HAP-1 (cell line): ENCODE measurements at regions not wholly inside any gene's neighbourhood (a gene's known extent, or its start where the extent isn't known, plus 50 kb on each side); places are given as distances from the start of the nearest gene placed in this dataset.
"Not testable (repeated sequence)": the region's sequence is repeated elsewhere in the genome, so short reads cannot be mapped to it uniquely, and the experiment has no call there.

Source experiments
- DNase-seq, 2 experiments: peaks; one replicate each; pipeline ENCODE4 v3.0.0-alpha.2; 2016 to 2020; ENCODE audit warnings: low spot score in 2 of 2
- H3K27me3 ChIP-seq: fragments of 250-450 bp; sonication (Bioruptor Pico); 2 replicates; pipeline ENCODE4 v1.5.1; 2020; ENCODE audit warnings: low read depth, mild to moderate bottlenecking, moderate library complexity
- H3K36me3 ChIP-seq: fragments of 250-450 bp; sonication (Bioruptor Pico); replicated peaks from 2 replicates; pipeline ENCODE4 v1.5.1; 2020; ENCODE audit warnings: mild to moderate bottlenecking
- H3K4me1 ChIP-seq: fragments of 250-450 bp; sonication (Bioruptor Pico); 2 replicates; pipeline ENCODE4 v1.5.1; 2020; ENCODE audit warnings: mild to moderate bottlenecking
- H3K4me3 ChIP-seq: fragments of 250-450 bp; sonication (Bioruptor Pico); 2 replicates; pipeline ENCODE4 v1.5.1; 2020; ENCODE audit warnings: mild to moderate bottlenecking, moderate library complexity
- H3K9me3 ChIP-seq: fragments of 250-450 bp; sonication (Bioruptor Pico); 2 replicates; pipeline ENCODE4 v1.5.1; 2020; ENCODE audit warnings: mild to moderate bottlenecking, moderate library complexity
- in situ Hi-C: fragments of 300-500 bp; cut with MboI; formaldehyde crosslinking; loops from 3 replicates; pipeline ENCODE4 v1.14.3; 2020; ENCODE audit warnings: low sequenced_read_pairs, inconsistent platforms, mixed read lengths

DNA sequence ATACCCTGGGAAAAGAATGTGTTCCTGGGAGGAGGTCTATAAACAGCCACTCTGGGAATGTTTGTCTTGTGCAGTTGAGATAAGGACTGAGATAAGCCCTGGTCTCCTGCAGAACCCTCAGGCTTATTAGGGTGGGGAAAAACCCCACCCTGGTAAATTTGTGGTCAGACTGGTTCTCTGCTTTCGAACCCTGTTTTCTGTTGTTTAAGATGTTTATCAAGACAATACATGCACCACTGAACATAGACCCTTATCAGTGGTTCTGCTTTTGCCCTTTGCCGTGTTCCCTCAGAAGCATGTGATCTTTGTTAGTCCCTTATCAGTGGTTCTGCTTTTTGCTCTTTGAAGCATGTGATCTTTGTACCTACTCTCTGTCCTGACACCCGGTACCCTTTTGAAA, 956.0 kb downstream of the GRID1 start:
- H3K9me3 ChIP-seq, DNase-seq, H3K4me1 ChIP-seq, H3K4me3 ChIP-seq, in situ Hi-C loops, H3K36me3 ChIP-seq, H3K27me3 ChIP-seq: not testable (repeated sequence)

DNA sequence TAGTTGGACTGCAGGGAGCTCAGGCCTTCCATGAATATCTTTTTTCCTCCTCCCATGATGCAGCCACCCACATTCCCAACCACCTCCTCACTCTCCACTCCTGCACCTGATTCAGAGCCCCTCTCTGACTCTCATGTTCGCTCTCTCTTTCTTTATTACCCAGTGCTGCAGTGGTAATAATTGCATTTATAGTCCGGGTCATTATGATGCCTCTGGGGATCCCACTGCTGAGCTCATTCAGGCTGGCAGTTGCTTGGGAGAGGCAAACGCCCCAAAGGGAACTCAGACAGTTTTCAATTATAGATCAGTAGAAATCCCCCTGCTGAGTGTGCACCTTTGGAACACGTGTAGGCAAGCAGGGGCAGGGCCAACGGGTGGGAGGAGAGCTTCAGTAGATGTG, 953.0 kb downstream of the GRID1 start:
- in situ Hi-C loops = no loop called here
- Histone ChIP-seq H3K27me3 (no peaks in the 10 kb centered on the region), H3K4me3 (no peak overlapping the region), H3K9me3 (no peaks in the 10 kb centered on the region), H3K4me1 (no peaks in the 10 kb centered on the region), H3K36me3 (no peaks in the 10 kb centered on the region)
- no peak for DNase-seq

DNA sequence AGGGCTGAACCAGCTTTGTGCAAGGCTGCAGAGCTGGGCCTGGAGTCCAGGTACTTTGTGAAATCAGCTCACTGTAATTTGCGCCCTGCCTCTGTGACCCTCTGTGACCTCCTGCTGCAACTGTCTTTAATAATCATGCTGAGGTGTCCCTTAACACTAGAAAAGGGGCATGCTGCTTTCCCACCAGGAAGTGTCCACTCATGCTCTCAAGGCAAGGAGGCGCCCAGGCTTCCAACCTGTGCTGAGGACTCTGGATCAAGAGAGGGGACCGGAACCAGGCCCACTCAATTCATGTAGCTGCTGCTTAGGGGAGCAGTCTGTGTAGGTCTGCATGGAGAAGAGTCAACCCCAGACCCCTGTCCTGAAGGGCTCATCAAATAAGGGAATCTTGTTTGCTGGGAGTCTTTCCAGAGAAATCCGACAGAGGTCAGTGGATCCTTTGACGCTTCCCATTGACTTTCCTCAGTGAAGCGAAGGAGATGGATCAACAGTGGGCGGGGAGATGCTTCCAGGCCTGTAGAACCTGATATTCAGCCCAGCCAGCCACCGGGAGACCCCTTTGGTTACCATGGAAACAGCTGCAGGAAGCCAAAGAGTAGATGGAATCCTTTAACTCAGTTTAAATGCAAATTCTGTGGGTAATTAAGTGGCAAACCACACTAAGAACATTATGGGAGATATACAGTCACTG, 945.9 kb downstream of the GRID1 start:
- no peaks in the 10 kb centered on the region for H3K4me1 ChIP-seq
- no peak for DNase-seq
- no peaks in the 10 kb centered on the region for H3K9me3 ChIP-seq
- no peaks in the 10 kb centered on the region for H3K36me3 ChIP-seq
- in situ Hi-C loops = no loop called here
- no peaks in the 10 kb centered on the region for H3K27me3 ChIP-seq
- H3K4me3 ChIP-seq = no peak overlapping the region

DNA sequence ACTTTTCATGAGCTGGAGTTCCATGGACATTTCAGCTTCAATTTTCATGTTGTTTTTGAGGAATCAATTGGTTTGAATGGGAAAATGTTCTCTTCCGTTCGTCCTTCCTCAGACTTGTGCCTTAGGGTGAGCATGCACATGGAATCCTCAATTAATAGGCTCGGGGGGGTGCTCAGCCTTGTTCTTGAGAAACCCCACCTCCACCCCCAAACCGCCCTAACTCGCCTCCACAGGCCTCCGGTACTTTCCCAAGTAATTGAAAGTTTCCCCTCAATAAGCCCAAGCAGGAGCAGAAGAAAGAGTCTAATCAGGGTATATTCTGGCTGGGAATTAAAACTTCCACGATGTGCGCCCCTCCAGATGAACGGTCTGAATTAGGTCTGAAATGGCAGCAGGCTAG, 945.2 kb downstream of the GRID1 start:
- Histone ChIP-seq H3K27me3 (no peaks in the 10 kb centered on the region), H3K4me1 (no peaks in the 10 kb centered on the region), H3K36me3 (no peaks in the 10 kb centered on the region), H3K4me3 (no peak overlapping the region), H3K9me3 (no peaks in the 10 kb centered on the region)
- DNase-seq = no peak
- in situ Hi-C loops = no loop called here

GRCh38 chr10:85429126-85429525, 937.5 kb downstream of the GRID1 start:
- in situ Hi-C loops = no loop called here
- Histone ChIP-seq H3K36me3 (no peaks in the 10 kb centered on the region), H3K4me1 (no peaks in the 10 kb centered on the region), H3K4me3 (no peak overlapping the region), H3K9me3 (no peaks in the 10 kb centered on the region), H3K27me3 (no peaks in the 10 kb centered on the region)
- no peak for DNase-seq

DNA sequence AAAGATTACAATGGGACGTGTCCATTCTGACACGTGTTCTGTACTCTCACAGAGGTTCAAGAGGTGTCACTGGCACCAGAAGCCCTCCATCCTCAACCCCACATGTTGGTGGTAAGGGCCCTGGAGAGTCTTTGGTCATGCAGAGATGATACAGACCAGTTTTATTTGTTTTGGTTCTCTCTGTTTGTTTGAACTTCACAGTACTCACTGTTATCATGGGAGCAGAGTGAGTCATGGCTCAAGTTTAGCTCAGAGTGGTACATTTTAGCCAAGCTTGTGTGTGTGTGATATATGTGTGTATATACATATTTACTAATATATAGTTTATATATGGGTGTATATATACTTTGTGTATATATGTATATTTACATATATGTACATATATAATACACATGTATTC, 935.6 kb downstream of the GRID1 start:
- H3K4me3 ChIP-seq = no peak overlapping the region
- H3K36me3 ChIP-seq = no peaks in the 10 kb centered on the region
- no peaks in the 10 kb centered on the region for H3K4me1 ChIP-seq
- H3K27me3 ChIP-seq = no peaks in the 10 kb centered on the region
- no peaks in the 10 kb centered on the region for H3K9me3 ChIP-seq
- DNase-seq = no peak
- in situ Hi-C loops = no loop called here

- no peak for DNase-seq
- in situ Hi-C loops = no loop called here
Observed at GRCh38 chr10:85433248-85433647, 933.3 kb downstream of the GRID1 start.

GRCh38 chr10:85444868-85445267, 921.7 kb downstream of the GRID1 start:
- no peak for DNase-seq
- Histone ChIP-seq H3K27me3 (no peaks in the 10 kb centered on the region), H3K4me1 (no peaks in the 10 kb centered on the region), H3K9me3 (no peaks in the 10 kb centered on the region), H3K36me3 (no peaks in the 10 kb centered on the region), H3K4me3 (no peak overlapping the region)
- in situ Hi-C loops = no loop called here

More at GRCh38 chr10:85433248-85433647, 933.3 kb downstream of the GRID1 start:
- Histone ChIP-seq H3K36me3 (no peaks in the 10 kb centered on the region), H3K4me3 (no peak overlapping the region), H3K27me3 (no peaks in the 10 kb centered on the region), H3K9me3 (no peaks in the 10 kb centered on the region), H3K4me1 (no peaks in the 10 kb centered on the region)

GRCh38 chr10:85445702-85446101, 920.9 kb downstream of the GRID1 start:
- no peaks in the 10 kb centered on the region for H3K4me1 ChIP-seq
- no peaks in the 10 kb centered on the region for H3K36me3 ChIP-seq
- DNase-seq = no peak
- no peaks in the 10 kb centered on the region for H3K27me3 ChIP-seq
- in situ Hi-C loops = no loop called here
- no peak overlapping the region for H3K4me3 ChIP-seq
- H3K9me3 ChIP-seq = no peaks in the 10 kb centered on the region

DNA sequence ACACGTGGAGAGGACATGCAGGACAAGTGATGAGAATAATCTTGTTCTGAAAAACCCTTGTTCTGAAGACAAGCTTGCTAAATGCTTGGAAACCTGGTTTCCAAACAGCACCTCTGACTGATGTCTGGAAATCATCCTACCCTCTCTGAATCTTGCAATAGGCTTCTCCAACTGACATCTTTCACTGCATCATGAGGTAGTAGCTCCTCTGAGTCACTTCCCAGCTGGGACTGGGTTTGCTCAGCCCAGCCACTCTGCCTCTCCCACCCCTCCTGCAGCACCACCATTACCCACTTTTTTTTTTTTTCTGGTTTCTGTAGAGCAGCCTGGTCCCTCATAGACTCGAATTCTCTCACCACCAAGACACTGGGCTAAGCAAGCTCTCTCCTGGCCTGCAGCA, 919.8 kb downstream of the GRID1 start:
- no peaks in the 10 kb centered on the region for H3K9me3 ChIP-seq
- no peaks in the 10 kb centered on the region for H3K27me3 ChIP-seq
- H3K4me1 ChIP-seq = no peaks in the 10 kb centered on the region
- no peaks in the 10 kb centered on the region for H3K36me3 ChIP-seq
- DNase-seq = no peak
- H3K4me3 ChIP-seq = no peak overlapping the region
- in situ Hi-C loops = no loop called here

DNA sequence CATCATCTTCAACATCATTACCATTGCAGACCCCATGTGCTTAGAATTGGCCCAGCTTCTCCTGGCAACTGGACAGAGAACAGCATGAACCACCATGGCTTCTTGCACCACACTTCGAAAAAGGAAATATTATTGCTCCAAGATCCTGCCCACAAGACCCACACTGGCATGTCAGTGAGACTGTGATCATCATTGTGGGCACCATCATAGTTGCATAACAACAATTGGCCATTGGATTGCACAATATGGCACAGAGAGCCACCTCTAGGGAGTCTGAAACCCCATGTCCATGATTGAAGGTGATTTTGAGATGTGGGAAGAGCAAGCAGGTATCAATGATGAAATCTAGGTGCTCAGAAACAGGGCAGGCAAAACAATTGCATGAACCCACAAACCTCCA, 918.9 kb downstream of the GRID1 start:
- DNase-seq = no peak
- Histone ChIP-seq H3K9me3 (no peaks in the 10 kb centered on the region), H3K27me3 (no peaks in the 10 kb centered on the region), H3K36me3 (no peaks in the 10 kb centered on the region), H3K4me1 (no peaks in the 10 kb centered on the region), H3K4me3 (no peak overlapping the region)
- in situ Hi-C loops = no loop called here

- Histone ChIP-seq H3K4me1 (no peaks in the 10 kb centered on the region), H3K27me3 (no peaks in the 10 kb centered on the region), H3K9me3 (no peaks in the 10 kb centered on the region), H3K36me3 (no peaks in the 10 kb centered on the region), H3K4me3 (no peak overlapping the region)
- in situ Hi-C loops = no loop called here
- DNase-seq = no peak
Observed at GRCh38 chr10:85448716-85449115, 917.9 kb downstream of the GRID1 start.

DNA sequence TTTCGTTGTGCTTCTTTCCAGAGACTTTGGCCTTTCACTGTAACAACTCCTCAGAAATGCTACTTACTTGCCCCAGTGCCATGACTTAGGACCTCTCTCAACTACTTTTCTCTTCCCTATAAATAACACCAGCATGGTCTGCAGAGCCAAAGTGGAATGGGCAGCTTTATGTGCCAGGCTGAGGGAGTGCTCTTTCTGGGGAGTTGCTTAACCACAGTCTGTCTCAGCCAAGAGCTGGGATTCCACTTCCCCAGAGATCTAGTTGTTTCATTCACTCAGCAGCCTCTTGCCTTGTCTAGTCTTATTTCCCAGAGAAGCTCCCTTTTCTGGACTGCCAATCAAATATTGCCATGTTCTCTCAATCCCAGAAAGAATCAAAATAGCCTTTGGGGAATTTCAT, 912.2 kb downstream of the GRID1 start:
- no peak for DNase-seq
- Histone ChIP-seq H3K36me3 (no peaks in the 10 kb centered on the region), H3K9me3 (no peaks in the 10 kb centered on the region), H3K27me3 (no peaks in the 10 kb centered on the region), H3K4me3 (no peak overlapping the region), H3K4me1 (no peaks in the 10 kb centered on the region)
- in situ Hi-C loops = no loop called here

DNA sequence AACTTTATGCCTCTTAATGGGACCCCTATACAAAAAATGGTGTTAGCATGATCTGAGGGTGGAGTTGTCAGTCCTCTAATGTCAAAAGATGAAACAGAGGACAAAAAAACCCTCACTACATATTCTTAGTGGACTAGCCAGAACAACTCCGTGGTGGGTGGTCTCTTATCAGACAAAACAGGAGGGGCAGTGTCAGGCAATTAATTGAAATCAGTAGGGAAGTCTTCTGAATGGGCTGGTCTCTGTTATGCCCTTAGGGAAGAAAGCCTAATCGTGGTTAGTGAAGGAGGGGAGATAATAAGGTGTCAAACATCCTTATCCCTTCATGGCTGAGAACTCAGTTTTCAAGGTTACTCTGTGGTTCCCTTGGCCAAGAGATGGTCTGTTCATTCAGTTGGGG, 909.4 kb downstream of the GRID1 start:
- Histone ChIP-seq H3K4me1 (no peaks in the 10 kb centered on the region), H3K9me3 (no peaks in the 10 kb centered on the region), H3K36me3 (no peaks in the 10 kb centered on the region), H3K4me3 (no peak overlapping the region), H3K27me3 (no peaks in the 10 kb centered on the region)
- in situ Hi-C loops = no loop called here
- DNase-seq = no peak

DNA sequence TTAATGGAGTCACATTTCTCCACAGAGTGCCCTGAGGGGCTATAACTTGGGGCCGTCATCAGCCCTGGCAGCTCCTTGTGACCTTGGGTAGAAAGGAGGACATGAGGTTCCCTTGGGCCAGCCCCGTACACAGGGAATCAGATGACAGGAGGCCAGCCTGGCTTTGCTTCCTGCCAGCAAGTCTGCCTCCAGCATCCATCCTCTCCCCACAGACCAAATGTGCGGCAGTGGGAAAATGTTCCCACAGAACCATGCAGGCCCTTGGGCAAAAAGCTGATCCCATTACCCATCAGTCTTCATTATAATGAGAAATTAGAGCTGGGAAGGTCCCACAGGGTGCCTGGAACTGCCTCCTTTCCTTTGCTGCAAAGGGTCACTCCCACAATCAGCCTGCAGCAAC, 908.3 kb downstream of the GRID1 start:
- no peaks in the 10 kb centered on the region for H3K4me1 ChIP-seq
- H3K9me3 ChIP-seq = no peaks in the 10 kb centered on the region
- in situ Hi-C loops = no loop called here
- no peaks in the 10 kb centered on the region for H3K27me3 ChIP-seq
- no peak for DNase-seq
- H3K36me3 ChIP-seq = no peaks in the 10 kb centered on the region
- no peak overlapping the region for H3K4me3 ChIP-seq
